Neural cell (in vitro differentiated cells): ENCODE measurements at regions not wholly inside any gene's neighbourhood (a gene's known extent, or its start where the extent isn't known, plus 50 kb on each side); places are given as distances from the start of the nearest gene placed in this dataset.

Experiments used
- EP300 ChIP-seq: fragments of 450-650 bp; conservative IDR thresholded peaks from 2 replicates; pipeline ENCODE4 v1.6.1; 2014; ENCODE audit warnings: antibody characterized with exemption, mild to moderate bottlenecking, moderate library complexity; ENCODE audit not compliant: poor library complexity, severe bottlenecking
- EZH2 ChIP-seq: fragments of 200-600, 300-800 bp; shearing (Covaris generic), sonication (generic); IDR thresholded peaks from 2 replicates; pipeline ENCODE4 v1.6.1; 2014; ENCODE audit warnings: antibody characterized with exemption, low read length, borderline replicate concordance, mild to moderate bottlenecking; ENCODE audit not compliant: insufficient read depth, poor library complexity, severe bottlenecking
- MXI1 ChIP-seq: fragments of 450-650 bp; conservative IDR thresholded peaks from 2 replicates; pipeline ENCODE4 v1.6.1; 2014; ENCODE audit warnings: antibody characterized with exemption, mild to moderate bottlenecking; ENCODE audit not compliant: poor library complexity, severe bottlenecking
- POLR2AphosphoS5 ChIP-seq: IDR thresholded peaks from 2 replicates; pipeline ENCODE4 v1.6.1; 2012
- RAD21 ChIP-seq: fragments of 450-650 bp; conservative IDR thresholded peaks from 2 replicates; pipeline ENCODE4 v1.6.1; 2014; ENCODE audit warnings: antibody characterized with exemption, mild to moderate bottlenecking, moderate library complexity
- REST ChIP-seq: IDR thresholded peaks from 2 replicates; pipeline ENCODE4 v1.6.1; 2012; ENCODE audit warnings: borderline replicate concordance
- SMC3 ChIP-seq: fragments of 450-650 bp; conservative IDR thresholded peaks from 2 replicates; pipeline ENCODE4 v1.6.1; 2014; ENCODE audit warnings: antibody characterized with exemption, mild to moderate bottlenecking, moderate library complexity; ENCODE audit not compliant: poor library complexity
- TAF1 ChIP-seq: IDR thresholded peaks from 2 replicates; pipeline ENCODE4 v1.6.1; 2012; ENCODE audit warnings: low read depth
- TF ChIP-seq, protein P1 (sequence below): fragments of 450-650 bp; IDR thresholded peaks from 2 replicates; pipeline ENCODE4 v1.5.1; 2014; ENCODE audit warnings: antibody characterized with exemption, mild to moderate bottlenecking, moderate library complexity; ENCODE audit not compliant: poor library complexity, severe bottlenecking

- TF ChIP-seq POLR2AphosphoS5 (no peak), EZH2 (no peak), RAD21 (no peak), MXI1 (no peak), REST (no peak), TAF1 (no peak), EP300 (no peak), SMC3 (no peak)
- TF ChIP-seq, protein P1, sequence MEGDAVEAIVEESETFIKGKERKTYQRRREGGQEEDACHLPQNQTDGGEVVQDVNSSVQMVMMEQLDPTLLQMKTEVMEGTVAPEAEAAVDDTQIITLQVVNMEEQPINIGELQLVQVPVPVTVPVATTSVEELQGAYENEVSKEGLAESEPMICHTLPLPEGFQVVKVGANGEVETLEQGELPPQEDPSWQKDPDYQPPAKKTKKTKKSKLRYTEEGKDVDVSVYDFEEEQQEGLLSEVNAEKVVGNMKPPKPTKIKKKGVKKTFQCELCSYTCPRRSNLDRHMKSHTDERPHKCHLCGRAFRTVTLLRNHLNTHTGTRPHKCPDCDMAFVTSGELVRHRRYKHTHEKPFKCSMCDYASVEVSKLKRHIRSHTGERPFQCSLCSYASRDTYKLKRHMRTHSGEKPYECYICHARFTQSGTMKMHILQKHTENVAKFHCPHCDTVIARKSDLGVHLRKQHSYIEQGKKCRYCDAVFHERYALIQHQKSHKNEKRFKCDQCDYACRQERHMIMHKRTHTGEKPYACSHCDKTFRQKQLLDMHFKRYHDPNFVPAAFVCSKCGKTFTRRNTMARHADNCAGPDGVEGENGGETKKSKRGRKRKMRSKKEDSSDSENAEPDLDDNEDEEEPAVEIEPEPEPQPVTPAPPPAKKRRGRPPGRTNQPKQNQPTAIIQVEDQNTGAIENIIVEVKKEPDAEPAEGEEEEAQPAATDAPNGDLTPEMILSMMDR, result no peak
Measured at GRCh38 chr5:152987131-152987530, 503.3 kb upstream of the GRIA1 start.
